Neural cell (in vitro differentiated cells): ENCODE measurements at regions not wholly inside any gene's neighbourhood (a gene's known extent, or its start where the extent isn't known, plus 50 kb on each side); places are given as distances from the start of the nearest gene placed in this dataset.

ENCODE experiments used
- EZH2 ChIP-seq: fragments of 200-600, 300-800 bp; shearing (Covaris generic), sonication (generic); IDR thresholded peaks from 2 replicates; pipeline ENCODE4 v1.6.1; 2014; ENCODE audit warnings: antibody characterized with exemption, low read length, borderline replicate concordance, mild to moderate bottlenecking; ENCODE audit not compliant: insufficient read depth, poor library complexity, severe bottlenecking
- SMC3 ChIP-seq: fragments of 450-650 bp; conservative IDR thresholded peaks from 2 replicates; pipeline ENCODE4 v1.6.1; 2014; ENCODE audit warnings: antibody characterized with exemption, mild to moderate bottlenecking, moderate library complexity; ENCODE audit not compliant: poor library complexity
- TF ChIP-seq, protein P1 (sequence below): fragments of 450-650 bp; IDR thresholded peaks from 2 replicates; pipeline ENCODE4 v1.5.1; 2014; ENCODE audit warnings: antibody characterized with exemption, mild to moderate bottlenecking, moderate library complexity; ENCODE audit not compliant: poor library complexity, severe bottlenecking

DNA sequence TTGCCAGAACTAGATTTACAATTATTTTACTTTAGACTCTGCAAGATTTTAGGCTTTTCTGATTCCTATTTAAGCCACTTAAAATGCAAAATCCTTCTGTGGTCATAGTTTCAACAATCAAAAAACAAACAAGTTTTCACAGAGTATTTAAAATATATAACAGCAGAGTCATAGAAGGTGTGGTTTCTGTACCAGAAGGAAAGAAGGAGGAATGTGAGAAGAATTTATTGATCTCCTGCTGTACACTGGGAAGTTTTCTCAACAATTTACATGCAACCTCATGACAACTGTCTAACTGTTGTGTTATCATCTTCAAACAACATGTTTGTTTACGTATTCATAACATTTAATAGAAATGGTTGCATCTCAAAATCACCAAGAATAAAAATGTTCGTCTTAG is 102.3 kb upstream of the CEP126 start:
- TF ChIP-seq, protein P1, sequence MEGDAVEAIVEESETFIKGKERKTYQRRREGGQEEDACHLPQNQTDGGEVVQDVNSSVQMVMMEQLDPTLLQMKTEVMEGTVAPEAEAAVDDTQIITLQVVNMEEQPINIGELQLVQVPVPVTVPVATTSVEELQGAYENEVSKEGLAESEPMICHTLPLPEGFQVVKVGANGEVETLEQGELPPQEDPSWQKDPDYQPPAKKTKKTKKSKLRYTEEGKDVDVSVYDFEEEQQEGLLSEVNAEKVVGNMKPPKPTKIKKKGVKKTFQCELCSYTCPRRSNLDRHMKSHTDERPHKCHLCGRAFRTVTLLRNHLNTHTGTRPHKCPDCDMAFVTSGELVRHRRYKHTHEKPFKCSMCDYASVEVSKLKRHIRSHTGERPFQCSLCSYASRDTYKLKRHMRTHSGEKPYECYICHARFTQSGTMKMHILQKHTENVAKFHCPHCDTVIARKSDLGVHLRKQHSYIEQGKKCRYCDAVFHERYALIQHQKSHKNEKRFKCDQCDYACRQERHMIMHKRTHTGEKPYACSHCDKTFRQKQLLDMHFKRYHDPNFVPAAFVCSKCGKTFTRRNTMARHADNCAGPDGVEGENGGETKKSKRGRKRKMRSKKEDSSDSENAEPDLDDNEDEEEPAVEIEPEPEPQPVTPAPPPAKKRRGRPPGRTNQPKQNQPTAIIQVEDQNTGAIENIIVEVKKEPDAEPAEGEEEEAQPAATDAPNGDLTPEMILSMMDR: no peak
- TF ChIP-seq EZH2: no peak
- TF ChIP-seq SMC3: no peak
